GM23338 (cell line): ENCODE measurements at regions not wholly inside any gene's neighbourhood (a gene's known extent, or its start where the extent isn't known, plus 50 kb on each side); places are given as distances from the start of the nearest gene placed in this dataset.

Experiments
- CREB1 ChIP-seq: fragments of 250-450 bp; sonication (Bioruptor Pico); IDR thresholded peaks from 2 replicates; pipeline ENCODE4 v1.5.0; 2020; ENCODE audit warnings: low read depth, mild to moderate bottlenecking, moderate library complexity
- EZH2 ChIP-seq: fragments of 200-600 bp; sonication (generic); IDR thresholded peaks from one replicate; pipeline ENCODE4 v1.8.0; 2017; ENCODE audit warnings: antibody characterized with exemption, mild to moderate bottlenecking, low read depth; ENCODE audit not compliant: unreplicated experiment
- EZH2phosphoT487 ChIP-seq: fragments of 200-600 bp; sonication (generic); IDR thresholded peaks from one replicate; pipeline ENCODE4 v1.8.1; 2018; ENCODE audit warnings: antibody characterized with exemption; ENCODE audit not compliant: unreplicated experiment
- POLR2AphosphoS5 ChIP-seq: IDR thresholded peaks from 2 replicates; pipeline ENCODE4 v1.6.1; 2016; ENCODE audit warnings: antibody characterized with exemption, low read depth
- ZNF331 ChIP-seq: fragments of 250-450 bp; sonication (Bioruptor Pico); IDR thresholded peaks from 2 replicates; pipeline ENCODE4 v1.5.0; 2020; ENCODE audit warnings: low read depth, mild to moderate bottlenecking, moderate library complexity
- TF ChIP-seq, protein P1 (sequence below), 2 experiments: fragments of 200-600 bp in 1 of 2; sonication (generic) in 1 of 2; conservative IDR thresholded peaks; 2 replicates each; pipeline versions ENCODE4 v1.5.1 to v1.6.1; 2016 to 2017; ENCODE audit warnings: antibody characterized with exemption in 2 of 2, low read depth in 2 of 2, mild to moderate bottlenecking in 2 of 2, moderate library complexity in 1 of 2
- TF ChIP-seq, protein P2 (sequence below): IDR thresholded peaks from one replicate; pipeline ENCODE4 v1.6.1; 2018; ENCODE audit warnings: antibody characterized with exemption; ENCODE audit not compliant: unreplicated experiment
- TF ChIP-seq, protein P3 (sequence below): IDR thresholded peaks from 2 replicates; pipeline ENCODE4 v1.6.1; 2016; ENCODE audit warnings: antibody characterized with exemption

DNA sequence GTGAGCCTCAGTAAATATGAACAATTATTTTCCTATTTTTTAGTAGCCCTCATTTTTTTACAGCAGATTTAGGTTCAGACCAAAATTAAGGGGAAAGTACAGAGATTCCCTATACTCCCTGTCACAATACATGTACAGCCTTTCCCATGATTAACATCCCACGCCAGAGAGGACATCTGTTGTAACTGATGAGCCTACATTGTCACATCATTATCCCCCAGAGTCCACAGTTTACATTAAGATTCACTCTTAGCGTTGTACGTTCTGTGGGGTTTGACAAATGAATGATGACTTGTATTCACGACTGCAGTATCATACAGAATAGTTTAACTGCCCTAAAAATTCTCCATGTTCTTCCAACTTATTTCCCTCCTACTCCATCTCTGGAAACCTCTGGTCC lies 262.3 kb upstream of the MSX2 start:
- TF ChIP-seq, protein P1, sequence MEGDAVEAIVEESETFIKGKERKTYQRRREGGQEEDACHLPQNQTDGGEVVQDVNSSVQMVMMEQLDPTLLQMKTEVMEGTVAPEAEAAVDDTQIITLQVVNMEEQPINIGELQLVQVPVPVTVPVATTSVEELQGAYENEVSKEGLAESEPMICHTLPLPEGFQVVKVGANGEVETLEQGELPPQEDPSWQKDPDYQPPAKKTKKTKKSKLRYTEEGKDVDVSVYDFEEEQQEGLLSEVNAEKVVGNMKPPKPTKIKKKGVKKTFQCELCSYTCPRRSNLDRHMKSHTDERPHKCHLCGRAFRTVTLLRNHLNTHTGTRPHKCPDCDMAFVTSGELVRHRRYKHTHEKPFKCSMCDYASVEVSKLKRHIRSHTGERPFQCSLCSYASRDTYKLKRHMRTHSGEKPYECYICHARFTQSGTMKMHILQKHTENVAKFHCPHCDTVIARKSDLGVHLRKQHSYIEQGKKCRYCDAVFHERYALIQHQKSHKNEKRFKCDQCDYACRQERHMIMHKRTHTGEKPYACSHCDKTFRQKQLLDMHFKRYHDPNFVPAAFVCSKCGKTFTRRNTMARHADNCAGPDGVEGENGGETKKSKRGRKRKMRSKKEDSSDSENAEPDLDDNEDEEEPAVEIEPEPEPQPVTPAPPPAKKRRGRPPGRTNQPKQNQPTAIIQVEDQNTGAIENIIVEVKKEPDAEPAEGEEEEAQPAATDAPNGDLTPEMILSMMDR (conservative IDR thresholded peaks at IDR 0.05; ENCODE audit: low read depth in 2 of 2), result no peak
- no peak for TF ChIP-seq ZNF331 (CRISPR knock-in tag)
- TF ChIP-seq CREB1 (CRISPR knock-in tag), result no peak
- TF ChIP-seq EZH2, result no peak
- TF ChIP-seq EZH2phosphoT487, result no peak
- no peak for TF ChIP-seq POLR2AphosphoS5
- TF ChIP-seq, protein P2, sequence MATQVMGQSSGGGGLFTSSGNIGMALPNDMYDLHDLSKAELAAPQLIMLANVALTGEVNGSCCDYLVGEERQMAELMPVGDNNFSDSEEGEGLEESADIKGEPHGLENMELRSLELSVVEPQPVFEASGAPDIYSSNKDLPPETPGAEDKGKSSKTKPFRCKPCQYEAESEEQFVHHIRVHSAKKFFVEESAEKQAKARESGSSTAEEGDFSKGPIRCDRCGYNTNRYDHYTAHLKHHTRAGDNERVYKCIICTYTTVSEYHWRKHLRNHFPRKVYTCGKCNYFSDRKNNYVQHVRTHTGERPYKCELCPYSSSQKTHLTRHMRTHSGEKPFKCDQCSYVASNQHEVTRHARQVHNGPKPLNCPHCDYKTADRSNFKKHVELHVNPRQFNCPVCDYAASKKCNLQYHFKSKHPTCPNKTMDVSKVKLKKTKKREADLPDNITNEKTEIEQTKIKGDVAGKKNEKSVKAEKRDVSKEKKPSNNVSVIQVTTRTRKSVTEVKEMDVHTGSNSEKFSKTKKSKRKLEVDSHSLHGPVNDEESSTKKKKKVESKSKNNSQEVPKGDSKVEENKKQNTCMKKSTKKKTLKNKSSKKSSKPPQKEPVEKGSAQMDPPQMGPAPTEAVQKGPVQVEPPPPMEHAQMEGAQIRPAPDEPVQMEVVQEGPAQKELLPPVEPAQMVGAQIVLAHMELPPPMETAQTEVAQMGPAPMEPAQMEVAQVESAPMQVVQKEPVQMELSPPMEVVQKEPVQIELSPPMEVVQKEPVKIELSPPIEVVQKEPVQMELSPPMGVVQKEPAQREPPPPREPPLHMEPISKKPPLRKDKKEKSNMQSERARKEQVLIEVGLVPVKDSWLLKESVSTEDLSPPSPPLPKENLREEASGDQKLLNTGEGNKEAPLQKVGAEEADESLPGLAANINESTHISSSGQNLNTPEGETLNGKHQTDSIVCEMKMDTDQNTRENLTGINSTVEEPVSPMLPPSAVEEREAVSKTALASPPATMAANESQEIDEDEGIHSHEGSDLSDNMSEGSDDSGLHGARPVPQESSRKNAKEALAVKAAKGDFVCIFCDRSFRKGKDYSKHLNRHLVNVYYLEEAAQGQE, result no peak
- TF ChIP-seq, protein P3, sequence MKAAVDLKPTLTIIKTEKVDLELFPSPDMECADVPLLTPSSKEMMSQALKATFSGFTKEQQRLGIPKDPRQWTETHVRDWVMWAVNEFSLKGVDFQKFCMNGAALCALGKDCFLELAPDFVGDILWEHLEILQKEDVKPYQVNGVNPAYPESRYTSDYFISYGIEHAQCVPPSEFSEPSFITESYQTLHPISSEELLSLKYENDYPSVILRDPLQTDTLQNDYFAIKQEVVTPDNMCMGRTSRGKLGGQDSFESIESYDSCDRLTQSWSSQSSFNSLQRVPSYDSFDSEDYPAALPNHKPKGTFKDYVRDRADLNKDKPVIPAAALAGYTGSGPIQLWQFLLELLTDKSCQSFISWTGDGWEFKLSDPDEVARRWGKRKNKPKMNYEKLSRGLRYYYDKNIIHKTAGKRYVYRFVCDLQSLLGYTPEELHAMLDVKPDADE, result no peak
